Mesenchymal stem cell (in vitro differentiated cells and primary cell): ENCODE measurements at regions not wholly inside any gene's neighbourhood (a gene's known extent, or its start where the extent isn't known, plus 50 kb on each side); places are given as distances from the start of the nearest gene placed in this dataset.

ENCODE experiments used
- DNase-seq: peaks from one replicate; pipeline ENCODE4 v3.0.0-alpha.2; 2013
- H2AFZ ChIP-seq: one replicate; pipeline ENCODE4 v1.6.1; 2013; ENCODE audit warnings: low read depth, mild to moderate bottlenecking, control low read depth, inconsistent platforms, low read length, moderate library complexity
- H2AK5ac ChIP-seq: 2 replicates; pipeline ENCODE4 v1.6.1; 2013; ENCODE audit warnings: low read length, moderate library complexity, mild to moderate bottlenecking, inconsistent platforms; ENCODE audit not compliant: severe bottlenecking
- H2BK120ac ChIP-seq: one replicate; pipeline ENCODE4 v1.6.1; 2013; ENCODE audit warnings: low read depth, mild to moderate bottlenecking, inconsistent platforms, low read length, moderate library complexity
- H2BK12ac ChIP-seq, 2 experiments: one replicate each; pipeline ENCODE4 v1.6.1; 2013; ENCODE audit warnings: inconsistent platforms in 2 of 2, low read length in 2 of 2, mild to moderate bottlenecking in 2 of 2, moderate library complexity in 2 of 2, control low read depth in 1 of 2
- H2BK15ac ChIP-seq: one replicate; pipeline ENCODE4 v1.6.1; 2013; ENCODE audit warnings: mild to moderate bottlenecking, low read depth, inconsistent platforms; ENCODE audit not compliant: poor library complexity, severe bottlenecking
- H2BK5ac ChIP-seq: 2 replicates; pipeline ENCODE4 v1.6.1; 2013; ENCODE audit warnings: low read depth, mild to moderate bottlenecking, low read length, control low read depth, inconsistent platforms; ENCODE audit not compliant: poor library complexity, severe bottlenecking
- H3K14ac ChIP-seq, 2 experiments: one replicate each; pipeline ENCODE4 v1.6.1; 2013; ENCODE audit warnings: inconsistent platforms in 2 of 2, low read length in 2 of 2, control low read depth in 1 of 2, mild to moderate bottlenecking in 1 of 2, moderate library complexity in 1 of 2
- H3K18ac ChIP-seq, 2 experiments: one replicate each; pipeline ENCODE4 v1.6.1; 2013; ENCODE audit warnings: inconsistent platforms in 2 of 2, low read length in 2 of 2, control low read depth in 1 of 2, low read depth in 1 of 2, mild to moderate bottlenecking in 1 of 2
- H3K23ac ChIP-seq, 2 experiments: one replicate each; pipeline ENCODE4 v1.6.1; 2013; ENCODE audit warnings: inconsistent platforms in 2 of 2, low read length in 2 of 2, mild to moderate bottlenecking in 2 of 2, moderate library complexity in 2 of 2, control low read depth in 1 of 2
- H3K27ac ChIP-seq: 2 replicates; pipeline ENCODE4 v1.5.1; 2013; ENCODE audit warnings: mild to moderate bottlenecking, moderate library complexity, low read length, control low read depth, inconsistent platforms; ENCODE audit not compliant: poor library complexity, severe bottlenecking
- H3K27me3 ChIP-seq, 2 experiments: 2 replicates each; pipeline versions ENCODE4 v1.6.1 to v1.7.0; 2013; ENCODE audit warnings: low read length in 2 of 2, mild to moderate bottlenecking in 2 of 2, moderate library complexity in 2 of 2, control low read depth in 1 of 2, inconsistent platforms in 1 of 2; ENCODE audit not compliant: control insufficient read depth in 1 of 2, insufficient read depth in 1 of 2
- H3K36me3 ChIP-seq, 2 experiments: 2 replicates each; pipeline versions ENCODE4 v1.6.1 to v1.7.0; 2013; ENCODE audit warnings: low read length in 2 of 2, control low read depth in 1 of 2, inconsistent platforms in 1 of 2, low read depth in 1 of 2, mild to moderate bottlenecking in 1 of 2; ENCODE audit not compliant: insufficient read depth in 2 of 2, control insufficient read depth in 1 of 2
- H3K4ac ChIP-seq, 2 experiments: one replicate each; pipeline ENCODE4 v1.6.1; 2013; ENCODE audit warnings: inconsistent platforms in 2 of 2, low read length in 2 of 2, mild to moderate bottlenecking in 2 of 2, moderate library complexity in 2 of 2, control low read depth in 1 of 2, low read depth in 1 of 2
- H3K4me1 ChIP-seq: 2 replicates; pipeline ENCODE4 v1.6.1; 2013; ENCODE audit warnings: low read depth, low read length, control low read depth; ENCODE audit not compliant: control insufficient read depth, insufficient read depth
- H3K4me2 ChIP-seq: 2 replicates; pipeline ENCODE4 v1.6.1; 2013; ENCODE audit warnings: low read length, mild to moderate bottlenecking, inconsistent platforms; ENCODE audit not compliant: poor library complexity, severe bottlenecking
- H3K4me3 ChIP-seq, 2 experiments: 2 replicates each; pipeline versions ENCODE4 v1.5.1 to v1.7.0; 2013; ENCODE audit warnings: low read length in 2 of 2, mild to moderate bottlenecking in 2 of 2, control low read depth in 1 of 2, low read depth in 1 of 2; ENCODE audit not compliant: insufficient read depth in 1 of 2
- H3K79me1 ChIP-seq: replicated peaks from 2 replicates; pipeline ENCODE4 v1.6.1; 2013; ENCODE audit warnings: mild to moderate bottlenecking, control low read depth, low read length, inconsistent platforms; ENCODE audit not compliant: poor library complexity, severe bottlenecking
- H3K9ac ChIP-seq: 2 replicates; pipeline ENCODE4 v1.7.0; 2013; ENCODE audit warnings: mild to moderate bottlenecking, low read length, moderate library complexity
- H3K9me3 ChIP-seq: 2 replicates; pipeline ENCODE4 v1.7.0; 2013; ENCODE audit warnings: mild to moderate bottlenecking, low read length; ENCODE audit not compliant: control insufficient read depth
- H4K8ac ChIP-seq: one replicate; pipeline ENCODE4 v1.6.1; 2013; ENCODE audit warnings: inconsistent platforms, mild to moderate bottlenecking, low read length, moderate library complexity
- H4K91ac ChIP-seq: one replicate; pipeline ENCODE4 v1.6.1; 2013; ENCODE audit warnings: mild to moderate bottlenecking, low read length, inconsistent platforms
- WGBS: methylation state at CpG from one replicate; pipeline ENCODE4 v1.1.7; 2013; ENCODE audit warnings: mixed read lengths; 5-methylcytosine and 5-hydroxymethylcytosine counted together

DNA sequence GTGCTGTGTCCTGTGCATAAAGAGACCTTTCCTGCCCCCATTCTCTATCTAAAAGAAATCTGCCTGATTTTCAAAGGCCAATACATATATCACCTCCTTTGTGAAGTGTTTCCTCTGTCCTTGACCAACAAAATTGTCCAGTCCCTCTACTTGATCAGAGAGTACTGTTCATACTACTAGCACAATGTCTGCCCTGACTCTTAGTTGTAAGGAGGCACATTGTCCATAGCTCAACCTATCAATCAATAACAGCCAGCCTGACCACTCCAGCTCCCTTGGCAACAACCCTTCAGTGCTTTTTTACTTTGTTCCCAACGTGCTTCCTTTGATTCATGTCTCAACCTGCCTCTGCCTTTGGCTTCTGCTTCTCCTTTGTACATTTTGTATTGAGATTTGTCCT is 398.9 kb downstream of the TRIB2 start:
- H3K9me3 ChIP-seq, result no peaks in the 10 kb centered on the region
- WGBS, result 0% methylated on average over 1 of the region's 1 CpG
- no peak overlapping the region for H3K18ac ChIP-seq
- H2BK120ac ChIP-seq, result no peak overlapping the region
- no peaks in the 10 kb centered on the region for H3K27me3 ChIP-seq
- no peaks in the 10 kb centered on the region for H3K36me3 ChIP-seq
- no peak overlapping the region for H2AK5ac ChIP-seq
- no peak overlapping the region for H2BK12ac ChIP-seq
- H3K4me2 ChIP-seq, result no peak overlapping the region
- H3K4me1 ChIP-seq, result no peaks in the 10 kb centered on the region
- no peak overlapping the region for H4K8ac ChIP-seq
- no peak overlapping the region for H2BK5ac ChIP-seq
- H3K9ac ChIP-seq, result no peak overlapping the region
- no peak overlapping the region for H3K4ac ChIP-seq
- no peak overlapping the region for H3K23ac ChIP-seq
- DNase-seq, result no peak
- H3K4me3 ChIP-seq, result no peak overlapping the region
- H4K91ac ChIP-seq, result no peak overlapping the region
- H2AFZ ChIP-seq, result no peak overlapping the region
- no peak overlapping the region for H2BK15ac ChIP-seq
- no peak overlapping the region for H3K14ac ChIP-seq
- H3K27ac ChIP-seq, result no peak overlapping the region
- H3K79me1 ChIP-seq, result no peaks in the 10 kb centered on the region

DNA sequence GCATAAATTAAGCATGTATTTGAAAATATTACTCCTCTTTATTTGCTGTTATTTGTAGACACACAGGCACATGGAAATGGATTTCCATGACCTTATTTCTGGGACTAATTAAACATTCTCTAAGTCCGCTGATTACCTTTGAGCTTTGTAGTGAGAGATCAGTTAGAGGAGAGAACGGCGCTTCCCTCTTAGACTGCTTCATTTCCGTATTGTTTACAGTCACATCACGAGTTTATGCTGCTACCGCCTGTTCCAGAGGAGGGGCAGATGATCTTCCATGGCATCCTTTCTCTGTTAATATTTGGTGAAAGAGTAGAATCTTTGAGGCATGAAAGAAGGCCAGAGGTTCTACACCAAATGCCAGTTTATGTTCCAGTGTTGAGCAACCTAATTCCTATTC is 404.4 kb downstream of the TRIB2 start:
- H3K36me3 ChIP-seq, result no peaks in the 10 kb centered on the region
- H3K14ac ChIP-seq, result no peak overlapping the region
- no peak overlapping the region for H3K27ac ChIP-seq
- H2BK12ac ChIP-seq, result no peak overlapping the region
- no peak overlapping the region for H2BK5ac ChIP-seq
- H3K4me3 ChIP-seq, result no peak overlapping the region
- H2BK120ac ChIP-seq, result no peak overlapping the region
- H3K4me1 ChIP-seq, result no peaks in the 10 kb centered on the region
- no peaks in the 10 kb centered on the region for H3K79me1 ChIP-seq
- no peaks in the 10 kb centered on the region for H3K27me3 ChIP-seq
- H3K4me2 ChIP-seq, result no peak overlapping the region
- no peak for DNase-seq
- no peak overlapping the region for H3K18ac ChIP-seq
- no peak overlapping the region for H3K4ac ChIP-seq
- no peak overlapping the region for H4K91ac ChIP-seq
- H3K23ac ChIP-seq, result no peak overlapping the region
- no peaks in the 10 kb centered on the region for H3K9me3 ChIP-seq
- WGBS, result 90% methylated on average over 6 of the region's 6 CpGs
- H2AK5ac ChIP-seq, result no peak overlapping the region
- no peak overlapping the region for H2BK15ac ChIP-seq
- no peak overlapping the region for H4K8ac ChIP-seq
- H3K9ac ChIP-seq, result no peak overlapping the region
- no peak overlapping the region for H2AFZ ChIP-seq

DNA sequence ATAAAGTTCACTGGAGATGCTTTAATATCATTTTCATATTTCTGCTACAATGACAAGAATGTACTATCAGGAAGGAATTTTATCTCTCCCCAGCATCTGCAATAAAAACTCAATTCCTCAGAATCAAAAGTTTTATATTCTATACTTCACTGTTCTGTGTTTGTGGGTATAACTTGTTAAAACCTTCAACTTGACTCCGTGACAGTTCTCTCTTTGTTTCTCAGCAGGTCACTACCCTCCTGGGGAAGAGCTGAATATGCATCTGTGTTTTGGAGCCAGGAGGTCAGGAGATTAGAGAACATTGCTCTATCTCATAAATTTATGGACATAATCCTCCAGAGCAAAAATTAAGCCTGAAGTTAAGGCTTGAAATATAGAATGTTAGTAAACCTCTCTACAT is 411.4 kb downstream of the TRIB2 start:
- Histone ChIP-seq H4K8ac (no peak overlapping the region), H3K14ac (no peak overlapping the region), H3K27ac (no peak overlapping the region), H2AK5ac (no peak overlapping the region), H2BK15ac (no peak overlapping the region), H3K18ac (no peak overlapping the region), H3K9ac (no peak overlapping the region), H3K4me2 (no peak overlapping the region), H2AFZ (no peak overlapping the region), H3K79me1 (no peaks in the 10 kb centered on the region), H3K4me3 (no peak overlapping the region), H2BK120ac (no peak overlapping the region), H2BK5ac (no peak overlapping the region), H3K4ac (no peak overlapping the region), H3K9me3 (no peaks in the 10 kb centered on the region), H3K4me1 (no peaks in the 10 kb centered on the region), H3K27me3 (no peaks in the 10 kb centered on the region), H3K23ac (no peak overlapping the region), H2BK12ac (no peak overlapping the region), H4K91ac (no peak overlapping the region), H3K36me3 (no peaks in the 10 kb centered on the region)
- WGBS, result no CpG with 5 or more reads among the region's 1 CpG
- DNase-seq, result no peak

DNA sequence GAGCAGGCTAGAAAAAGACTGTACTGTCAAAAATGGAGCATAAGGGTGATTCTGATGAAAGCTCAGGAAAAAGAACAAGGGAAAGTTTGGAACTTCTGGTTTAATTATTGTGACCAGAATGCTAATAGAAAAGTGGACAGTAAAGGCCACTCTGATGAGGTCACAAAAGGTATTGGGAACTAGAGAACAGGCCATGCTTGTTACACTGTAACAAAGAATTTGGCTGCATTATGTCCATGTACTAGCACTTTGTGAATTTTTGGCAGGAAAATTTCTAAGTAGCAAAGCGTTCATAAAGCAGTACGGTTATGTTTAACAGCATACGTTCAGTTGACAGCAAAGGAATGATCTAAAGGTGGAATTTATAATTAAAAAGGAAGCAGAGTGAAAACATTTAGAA is 418.6 kb downstream of the TRIB2 start:
- no peak overlapping the region for H3K18ac ChIP-seq
- H4K8ac ChIP-seq, result no peak overlapping the region
- H3K79me1 ChIP-seq, result no peaks in the 10 kb centered on the region
- no peak overlapping the region for H2BK15ac ChIP-seq
- no peak overlapping the region for H3K27ac ChIP-seq
- H3K4me2 ChIP-seq, result no peak overlapping the region
- WGBS, result 65% methylated on average over 3 of the region's 3 CpGs
- H3K14ac ChIP-seq, result no peak overlapping the region
- no peak for DNase-seq
- no peak overlapping the region for H2AFZ ChIP-seq
- H2BK12ac ChIP-seq, result no peak overlapping the region
- H3K9ac ChIP-seq, result no peak overlapping the region
- H3K4me1 ChIP-seq, result no peaks in the 10 kb centered on the region
- H3K4me3 ChIP-seq, result no peak overlapping the region
- no peak overlapping the region for H2BK120ac ChIP-seq
- H3K23ac ChIP-seq, result no peak overlapping the region
- H2BK5ac ChIP-seq, result no peak overlapping the region
- H3K9me3 ChIP-seq, result no peaks in the 10 kb centered on the region
- no peak overlapping the region for H2AK5ac ChIP-seq
- no peak overlapping the region for H4K91ac ChIP-seq
- H3K27me3 ChIP-seq, result no peaks in the 10 kb centered on the region
- no peaks in the 10 kb centered on the region for H3K36me3 ChIP-seq
- H3K4ac ChIP-seq, result no peak overlapping the region
